Psoas muscle (tissue), 7 donors: ENCODE measurements at regions not wholly inside any gene's neighbourhood (a gene's known extent, or its start where the extent isn't known, plus 50 kb on each side); places are given as distances from the start of the nearest gene placed in this dataset.

ENCODE experiments used
- ATAC-seq, 4 donors: fragments of 200-7000 bp; cut with Tn5 transposase; one replicate each; pipeline ENCODE4 v1.9.1; 2020; ENCODE audit warnings: moderate library complexity in 3 of 4, mild to moderate bottlenecking in 2 of 4
- DNase-seq, 2 donors: peaks; one replicate each; pipeline ENCODE4 v3.0.0-alpha.2; 2020
- H3K27ac ChIP-seq: fragments of 200-600 bp; one replicate; pipeline ENCODE4 v1.8.0; 2022
- H3K27me3 ChIP-seq, 3 donors: fragments of 200-600 bp in 1 of 3; one replicate each; pipeline versions ENCODE4 v1.6.1 to v1.8.0; 2013 to 2022; ENCODE audit warnings: low read length in 2 of 3, mild to moderate bottlenecking in 2 of 3, moderate library complexity in 1 of 3; ENCODE audit not compliant: insufficient read depth in 3 of 3
- H3K36me3 ChIP-seq, 2 donors: fragments of 200-600 bp in 1 of 2; one replicate each; pipeline versions ENCODE4 v1.6.1 to v1.8.0; 2013 to 2022; ENCODE audit warnings: low read depth in 1 of 2, mild to moderate bottlenecking in 1 of 2, moderate library complexity in 1 of 2; ENCODE audit not compliant: insufficient read depth in 1 of 2
- H3K4me1 ChIP-seq: fragments of 200-600 bp; one replicate; pipeline ENCODE4 v1.8.0; 2022
- H3K4me3 ChIP-seq: fragments of 200-600 bp; one replicate; pipeline ENCODE4 v1.8.0; 2022; ENCODE audit warnings: mild to moderate bottlenecking
- H3K9me3 ChIP-seq: fragments of 200-600 bp; one replicate; pipeline ENCODE4 v1.8.0; 2022
- CTCF ChIP-seq: fragments of 200-600 bp; IDR thresholded peaks from one replicate; pipeline ENCODE4 v1.8.0; 2022; ENCODE audit warnings: antibody characterized with exemption
- WGBS, 3 donors: extraction: QIAGEN DNeasy Blood & Tissue Kit; methylation state at CpG; one replicate each; pipeline versions ENCODE4 v1.1.6 to v1.1.7; 2013; 5-methylcytosine and 5-hydroxymethylcytosine counted together
- intact Hi-C, 2 donors: fragments of 100-400 bp; cut with DNase I; formaldehyde crosslinking; loops; one replicate each; pipeline versions ENCODE4 v1.11.0 to v1.14.2; 2022
- donor health status: healthy with polysubstance abuse.
- donor health status: DM: no; HTN: no; CAD: no; lungs with moderate emphysema.
- donor health status: Bipolar disorder and iron deficiency.
- donor health status: healthy.
- donor health status: DM: yes; HTN: yes; CAD: no.
- donor health status: DM: no; HTN: no; CAD: no.
- donor health status: DM: yes; HTN: yes; CAD: no.

- DNase-seq (no peak), ATAC-seq (no peak)
- no peak overlapping the region for H3K4me3 ChIP-seq
- intact Hi-C loops, result no loop called here
- H3K4me1 ChIP-seq, result no peaks in the 10 kb centered on the region
- H3K27ac ChIP-seq, result no peak overlapping the region
- TF ChIP-seq CTCF, result no peak
- H3K36me3 ChIP-seq, result no peaks in the 10 kb centered on the region
- H3K27me3 ChIP-seq, result no peaks in the 10 kb centered on the region
- no peaks in the 10 kb centered on the region for H3K9me3 ChIP-seq
- WGBS, 3 donors, result 87 to 98% (median 93%) methylated on average over 1 of the region's 1 CpG
Observed at GRCh38 chr9:11663913-11664312, 1029.3 kb upstream of the TYRP1 start.

GRCh38 chr9:11676821-11677220, 1016.4 kb upstream of the TYRP1 start:
- Histone ChIP-seq H3K27ac (no peak overlapping the region), H3K27me3 (no peaks in the 10 kb centered on the region), H3K9me3 (peaks cover 9% of the 10 kb centered on the region), H3K36me3 (no peaks in the 10 kb centered on the region), H3K4me1 (no peaks in the 10 kb centered on the region), H3K4me3 (no peak overlapping the region)
- ATAC-seq, result no peak
- intact Hi-C loops, result no loop called here
- no peak for DNase-seq
- TF ChIP-seq CTCF, result no peak
- WGBS, 3 donors, result 70 to 86% (median 73%) methylated on average over 2 of the region's 2 CpGs

- ATAC-seq (no peak), DNase-seq (no peak)
- Histone ChIP-seq H3K27ac (no peak overlapping the region), H3K36me3 (no peaks in the 10 kb centered on the region), H3K4me1 (no peaks in the 10 kb centered on the region), H3K27me3 (no peaks in the 10 kb centered on the region), H3K4me3 (no peak overlapping the region), H3K9me3 (no peaks in the 10 kb centered on the region)
- no peak for TF ChIP-seq CTCF
- intact Hi-C loops, result no loop called here
Observed at GRCh38 chr9:11686733-11687132, 1006.5 kb upstream of the TYRP1 start.

- DNase-seq (no peak), ATAC-seq (no peak)
- Histone ChIP-seq H3K9me3 (no peaks in the 10 kb centered on the region), H3K36me3 (no peaks in the 10 kb centered on the region), H3K27ac (no peak overlapping the region), H3K4me3 (no peak overlapping the region), H3K4me1 (no peaks in the 10 kb centered on the region), H3K27me3 (no peaks in the 10 kb centered on the region)
- TF ChIP-seq CTCF, result no peak
- intact Hi-C loops, result no loop called here
Observed at GRCh38 chr9:11697126-11697525, 996.1 kb upstream of the TYRP1 start.

- no peak for DNase-seq
- Histone ChIP-seq H3K4me1 (no peaks in the 10 kb centered on the region), H3K36me3 (no peaks in the 10 kb centered on the region), H3K4me3 (no peak overlapping the region), H3K27ac (no peak overlapping the region), H3K27me3 (no peaks in the 10 kb centered on the region), H3K9me3 (no peaks in the 10 kb centered on the region)
- TF ChIP-seq CTCF, result no peak
- ATAC-seq, result no peak
- intact Hi-C loops, result no loop called here
- WGBS, 3 donors, result 50 to 61% (median 57%) methylated on average over 3 of the region's 3 CpGs
Observed at GRCh38 chr9:11701706-11702105, 991.5 kb upstream of the TYRP1 start.
